ENCODE measurements at regions not wholly inside any gene's neighbourhood (a gene's known extent, or its start where the extent isn't known, plus 50 kb on each side); places are given as distances from the start of the nearest gene placed in this dataset.

- TF ChIP-seq ZBTB40 (IDR thresholded peaks at IDR 0.05) (no peak), ZBTB40 (CRISPR knock-in tag; IDR thresholded peaks at IDR 0.05) (no peak), CCDC6 (CRISPR knock-in tag; IDR thresholded peaks at IDR 0.05) (no peak), CREM (IDR thresholded peaks at IDR 0.05) (no peak), CREM (CRISPR knock-in tag; IDR thresholded peaks at IDR 0.05) (no peak), U2AF1 (optimal IDR thresholded peaks at IDR 0.05; ENCODE audit: low read depth, low read length) (no peak)
Measured at GRCh38 chr3:22982981-22983587, 220.0 kb upstream of the UBE2E2 start (continued).

Data from HepG2 (cell line).